K562 (cell line): ENCODE measurements at regions not wholly inside any gene's neighbourhood (a gene's known extent, or its start where the extent isn't known, plus 50 kb on each side); places are given as distances from the start of the nearest gene placed in this dataset.

Experiments
- ATAC-seq: fragments of 200-7000 bp; cut with Tn5 transposase; 3 replicates; pipeline ENCODE4 v1.9.1; 2020; ENCODE audit warnings: moderate library complexity
- BruUV-seq: library from RNA; stranded (reverse); fragments of 400-500 nt; replicated peaks from 2 replicates; lab custom pipeline; 2021; lab: Mats Ljungman, UMichigan
- CTCF ChIA-PET: fragments of 300-600 bp; formaldehyde crosslinking; extraction: SDS; loops from one replicate; lab custom pipeline; 2021; ENCODE audit warnings: low intra/inter-chr PET ratio; lab: Yijun Ruan, JAX
- POLR2A ChIA-PET: fragments of 300-600, 350-650 bp; sonication (Branson Sonifier 250); formaldehyde crosslinking; extraction: SDS; loops from one replicate; lab custom pipeline; 2021; ENCODE audit warnings: antibody characterized with exemption, inconsistent platforms; lab: Yijun Ruan, JAX
- DNase-seq, 4 experiments: peaks; one replicate each; pipeline versions ENCODE4 v3.0.0 to v3.0.0-alpha.2; 2011 to 2018; ENCODE audit warnings: low spot score in 3 of 4, mixed read lengths in 3 of 4; ENCODE audit errors: extremely low read depth in 1 of 4
- FAIRE-seq: peaks from 2 replicates; lab custom pipeline; 2011; peaks lifted over from hg19 to GRCh38; lab: Jason Lieb, UNC
- H2AFZ ChIP-seq: 2 replicates; pipeline ENCODE4 v1.6.0; 2011; ENCODE audit warnings: low read depth, low read length, control low read depth, inconsistent platforms
- H3K27ac ChIP-seq: fragments of 200-600 bp; 3 replicates; pipeline ENCODE4 v1.8.0; 2011; ENCODE audit warnings: low read depth, mild to moderate bottlenecking, control low read depth, inconsistent platforms, low read length, moderate library complexity, mixed read lengths; ENCODE audit errors: extremely low read depth
- H3K27me3 ChIP-seq, 2 experiments: fragments of 300-600 bp in 1 of 2; 2 replicates in 1 of 2; 3 replicates in 1 of 2; pipeline versions ENCODE4 v1.6.0 to v1.8.0; 2011; ENCODE audit warnings: inconsistent platforms in 2 of 2, low read length in 2 of 2, mild to moderate bottlenecking in 1 of 2, mixed read lengths in 1 of 2, moderate library complexity in 1 of 2; ENCODE audit not compliant: control insufficient read depth in 2 of 2, insufficient read depth in 2 of 2
- H3K36me3 ChIP-seq: fragments of 300-600 bp; 3 replicates; pipeline ENCODE4 v1.8.0; 2011; ENCODE audit warnings: mild to moderate bottlenecking, low read length, inconsistent platforms; ENCODE audit not compliant: control insufficient read depth, insufficient read depth
- H3K4me1 ChIP-seq, 2 experiments: fragments of 200-600 bp in 1 of 2; replicated peaks in 1 of 2; 2 replicates in 1 of 2; 3 replicates in 1 of 2; pipeline versions ENCODE4 v1.5.1 to v1.8.0; 2011; ENCODE audit warnings: inconsistent platforms in 2 of 2, low read length in 2 of 2, mild to moderate bottlenecking in 1 of 2, mixed read lengths in 1 of 2, moderate library complexity in 1 of 2; ENCODE audit not compliant: control insufficient read depth in 2 of 2, insufficient read depth in 2 of 2
- H3K4me2 ChIP-seq: 2 replicates; pipeline ENCODE4 v1.6.1; 2011; ENCODE audit warnings: low read length, control low read depth, inconsistent platforms, mixed read lengths; ENCODE audit not compliant: insufficient read depth
- H3K4me3 ChIP-seq: fragments of 200-600 bp; sonication (generic), shearing (Covaris generic); 2 replicates; pipeline ENCODE4 v1.5.1; 2016; ENCODE audit warnings: control low read depth, inconsistent platforms
- H3K79me2 ChIP-seq: fragments of 200-600 bp; 3 replicates; pipeline ENCODE4 v1.8.0; 2011; ENCODE audit warnings: low read length, inconsistent platforms; ENCODE audit not compliant: control insufficient read depth, insufficient read depth
- H3K9ac ChIP-seq, 2 experiments: 2 replicates each; pipeline versions ENCODE4 v1.6.0 to v1.6.1; 2011; ENCODE audit warnings: low read depth in 2 of 2, low read length in 2 of 2, control low read depth in 1 of 2, inconsistent platforms in 1 of 2, mild to moderate bottlenecking in 1 of 2, mixed read lengths in 1 of 2; ENCODE audit not compliant: insufficient read depth in 1 of 2
- H3K9me1 ChIP-seq: one replicate; pipeline ENCODE4 v1.6.0; 2011; ENCODE audit warnings: inconsistent platforms, mild to moderate bottlenecking, low read length, moderate library complexity; ENCODE audit not compliant: control insufficient read depth, insufficient read depth
- H3K9me3 ChIP-seq: replicated peaks from 2 replicates; pipeline ENCODE4 v1.5.1; 2011; ENCODE audit warnings: low read depth, low read length, inconsistent platforms; ENCODE audit not compliant: control insufficient read depth, insufficient read depth
- H4K20me1 ChIP-seq: replicated peaks from 2 replicates; pipeline ENCODE4 v1.6.1; 2011; ENCODE audit warnings: low read length, inconsistent platforms, mixed read lengths; ENCODE audit not compliant: control insufficient read depth, insufficient read depth
- ETV5 ChIP-seq: sonication (generic); formaldehyde crosslinking; IDR thresholded peaks from 2 replicates; pipeline ENCODE4 v1.4.0; 2020; ENCODE audit warnings: low read depth, mild to moderate bottlenecking, missing genetic modification reagents
- FOXK1 ChIP-seq: sonication (generic); formaldehyde crosslinking; IDR thresholded peaks from 2 replicates; pipeline ENCODE4 v1.8.0; 2022; ENCODE audit warnings: missing genetic modification reagents, mild to moderate bottlenecking, borderline replicate concordance
- MLLT1 ChIP-seq, 2 experiments: fragments of 450-650 bp; IDR thresholded peaks; 2 replicates each; pipeline ENCODE4 v1.6.1; 2016
- PHTF2 ChIP-seq: fragments of 250-450 bp; sonication (Bioruptor Pico); IDR thresholded peaks from 2 replicates; pipeline ENCODE4 v1.5.0; 2021; ENCODE audit warnings: mild to moderate bottlenecking
- PRMT5 ChIP-seq: sonication (generic); formaldehyde crosslinking; IDR thresholded peaks from 2 replicates; pipeline ENCODE4 v1.5.0; 2020; ENCODE audit warnings: missing genetic modification reagents
- SLC30A9 ChIP-seq: fragments of 250-450 bp; sonication (Bioruptor Pico); IDR thresholded peaks from 2 replicates; pipeline ENCODE4 v1.8.0; 2022; ENCODE audit warnings: mild to moderate bottlenecking, moderate library complexity
- SMAD4 ChIP-seq: fragments of 250-450 bp; sonication (Bioruptor Pico); conservative IDR thresholded peaks from 2 replicates; pipeline ENCODE4 v1.8.0; 2021; ENCODE audit warnings: inconsistent platforms, mild to moderate bottlenecking, moderate library complexity
- SOX6 ChIP-seq: fragments of 450-650 bp; IDR thresholded peaks from 2 replicates; pipeline ENCODE4 v1.6.1; 2014; ENCODE audit warnings: mild to moderate bottlenecking
- TFE3 ChIP-seq: fragments of 450-650 bp; formaldehyde crosslinking; IDR thresholded peaks from 2 replicates; pipeline ENCODE4 v1.4.0; 2020; ENCODE audit warnings: mild to moderate bottlenecking, mixed read lengths
- ZSCAN29 ChIP-seq: fragments of 450-650 bp; IDR thresholded peaks from 2 replicates; pipeline ENCODE4 v1.6.1; 2017
- WGBS: fragments of 100-300 bp; shearing (Covaris generic); methylation state at CpG from one replicate; pipeline ENCODE4 v1.1.6; 2016; ENCODE audit warnings: low coverage, mixed read lengths; ENCODE audit not compliant: insufficient coverage; ENCODE audit errors: missing lambda C conversion rate; 5-methylcytosine and 5-hydroxymethylcytosine counted together
- in situ Hi-C: fragments of 300-500 bp; cut with MboI; formaldehyde crosslinking; loops from 4 replicates; pipeline ENCODE4 v1.15.0; 2018; ENCODE audit warnings: inconsistent platforms, mixed read lengths
- intact Hi-C: fragments of 100-400 bp; cut with micrococcal nuclease; formaldehyde crosslinking; loops from 2 replicates; pipeline ENCODE4 v1.14.2; 2022
- TF ChIP-seq, protein P1 (sequence below): sonication (generic); formaldehyde crosslinking; IDR thresholded peaks from 2 replicates; pipeline ENCODE4 v1.8.1; 2023; ENCODE audit warnings: mild to moderate bottlenecking, missing genetic modification reagents

DNA sequence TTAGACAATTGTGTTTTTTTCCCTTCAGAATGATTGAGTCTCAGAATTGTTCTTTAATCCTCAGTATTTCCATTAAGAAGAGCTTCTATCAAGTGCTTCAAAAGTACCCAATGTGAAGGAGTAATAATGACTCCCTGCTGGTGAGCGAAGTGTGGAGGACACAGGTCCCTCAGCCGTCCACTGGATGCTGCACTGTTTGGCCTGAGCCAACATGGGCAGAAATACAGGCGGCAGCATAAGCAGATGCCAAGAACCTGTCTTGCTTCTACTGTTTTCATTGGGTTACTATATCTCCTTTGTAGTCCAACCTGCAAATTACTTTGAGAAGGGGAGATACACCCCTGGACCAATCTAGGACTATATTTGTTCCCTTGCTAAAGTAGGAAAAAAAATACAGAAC is 55.3 kb upstream of the DPH5 start:
- no peak for ATAC-seq
- TF ChIP-seq TFE3 (CRISPR knock-in tag) (no peak), ETV5 (no peak), FOXK1 (CRISPR knock-in tag) (no peak), ZSCAN29 (no peak), PRMT5 (CRISPR knock-in tag) (no peak), MLLT1 (IDR thresholded peaks at IDR 0.05) (no peak), SOX6 (no peak), SLC30A9 (no peak), SMAD4 (CRISPR knock-in tag) (no peak), PHTF2 (CRISPR knock-in tag) (no peak)
- TF ChIP-seq, protein P1, sequence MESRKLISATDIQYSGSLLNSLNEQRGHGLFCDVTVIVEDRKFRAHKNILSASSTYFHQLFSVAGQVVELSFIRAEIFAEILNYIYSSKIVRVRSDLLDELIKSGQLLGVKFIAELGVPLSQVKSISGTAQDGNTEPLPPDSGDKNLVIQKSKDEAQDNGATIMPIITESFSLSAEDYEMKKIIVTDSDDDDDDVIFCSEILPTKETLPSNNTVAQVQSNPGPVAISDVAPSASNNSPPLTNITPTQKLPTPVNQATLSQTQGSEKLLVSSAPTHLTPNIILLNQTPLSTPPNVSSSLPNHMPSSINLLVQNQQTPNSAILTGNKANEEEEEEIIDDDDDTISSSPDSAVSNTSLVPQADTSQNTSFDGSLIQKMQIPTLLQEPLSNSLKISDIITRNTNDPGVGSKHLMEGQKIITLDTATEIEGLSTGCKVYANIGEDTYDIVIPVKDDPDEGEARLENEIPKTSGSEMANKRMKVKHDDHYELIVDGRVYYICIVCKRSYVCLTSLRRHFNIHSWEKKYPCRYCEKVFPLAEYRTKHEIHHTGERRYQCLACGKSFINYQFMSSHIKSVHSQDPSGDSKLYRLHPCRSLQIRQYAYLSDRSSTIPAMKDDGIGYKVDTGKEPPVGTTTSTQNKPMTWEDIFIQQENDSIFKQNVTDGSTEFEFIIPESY (CRISPR knock-in tag): no peak

More for the DNA sequence above, 55.3 kb upstream of the DPH5 start:
- Histone ChIP-seq H2AFZ (no peak overlapping the region), H3K79me2 (no peaks in the 10 kb centered on the region), H3K36me3 (no peaks in the 10 kb centered on the region; the same call in 2 of the 3 replicates), H3K9me1 (no peaks in the 10 kb centered on the region), H4K20me1 (no peaks in the 10 kb centered on the region), H3K27ac (no peak overlapping the region), H3K9ac (no peak overlapping the region), H3K4me3 (no peak overlapping the region), H3K4me2 (no peak overlapping the region), H3K27me3 (no peaks in the 10 kb centered on the region), H3K9me3 (no peaks in the 10 kb centered on the region), H3K4me1 (peaks cover 0 to 2% of the 10 kb centered on the region in 2 experiments; a peak in 2 of 5 replicates)
- FAIRE-seq (no peak), DNase-seq (no peak)
- no TSS peak for BruUV-seq
- ChIA-PET CTCF (no interaction called here), POLR2A (interaction anchor here (1.4 kb wide), 1 partner anchor 8 kb away, joined by 4 read pairs; no protein-coding TSS in a partner anchor)
- in situ Hi-C loops: no loop called here
- WGBS: 81% methylated on average over 3 of the region's 3 CpGs
- intact Hi-C loops: no loop called here
